Esophagus squamous epithelium (tissue), 5 donors: ENCODE measurements at regions not wholly inside any gene's neighbourhood (a gene's known extent, or its start where the extent isn't known, plus 50 kb on each side); places are given as distances from the start of the nearest gene placed in this dataset.

Source experiments
- DNase-seq: peaks from one replicate; lab custom pipeline; 2025; lab: John Stamatoyannopoulos, UW
- H3K27ac ChIP-seq, 4 donors: fragments of 200-600 bp; sonication (generic); one replicate each; pipeline ENCODE4 v1.5.1; 2016 to 2019; ENCODE audit warnings: mild to moderate bottlenecking in 1 of 4
- H3K27me3 ChIP-seq, 4 donors: fragments of 200-600 bp; sonication (generic); 1 replicate in 3 of 4; 2 replicates in 1 of 4; pipeline versions ENCODE4 v1.5.1 to v1.6.0; 2017 to 2021; ENCODE audit warnings: antibody characterized with exemption in 1 of 4
- H3K36me3 ChIP-seq, 3 donors: fragments of 200-600 bp; sonication (generic); one replicate each; pipeline ENCODE4 v1.5.1; 2016 to 2019
- H3K4me1 ChIP-seq, 3 donors: fragments of 200-600 bp; sonication (generic); one replicate each; pipeline ENCODE4 v1.5.1; 2017 to 2019
- H3K4me3 ChIP-seq, 4 donors: fragments of 200-600 bp; sonication (generic); 1 replicate in 3 of 4; 2 replicates in 1 of 4; pipeline ENCODE4 v1.5.1; 2016 to 2019; ENCODE audit warnings: mild to moderate bottlenecking in 2 of 4, moderate library complexity in 1 of 4
- H3K9me3 ChIP-seq, 3 donors: fragments of 200-600 bp; sonication (generic); one replicate each; pipeline ENCODE4 v1.5.1; 2016 to 2019
- POLR2A ChIP-seq, 4 donors: fragments of 450-650 bp; IDR thresholded peaks; one replicate each; pipeline ENCODE4 v1.6.1; 2017; ENCODE audit warnings: antibody characterized with exemption in 4 of 4, mild to moderate bottlenecking in 4 of 4, moderate library complexity in 3 of 4
- WGBS, 2 donors: methylation state at CpG; one replicate each; pipeline ENCODE4 v1.1.5; 2018; 5-methylcytosine and 5-hydroxymethylcytosine counted together
- intact Hi-C: fragments of 100-400 bp; cut with DNase I; formaldehyde crosslinking; loops from one replicate; pipeline ENCODE4 v1.15.0; 2022
- TF ChIP-seq, protein P1 (sequence below), 6 experiments: fragments of 450-650 bp in 4 of 6; fragments of 200-600 bp in 2 of 6; sonication (generic) in 2 of 6; IDR thresholded peaks; one replicate each; pipeline ENCODE4 v1.5.1; 2016 to 2019; ENCODE audit warnings: antibody characterized with exemption in 6 of 6, mild to moderate bottlenecking in 4 of 6, moderate library complexity in 4 of 6
- donor health status: DM: yes; HTN: yes; CAD: no.

DNA sequence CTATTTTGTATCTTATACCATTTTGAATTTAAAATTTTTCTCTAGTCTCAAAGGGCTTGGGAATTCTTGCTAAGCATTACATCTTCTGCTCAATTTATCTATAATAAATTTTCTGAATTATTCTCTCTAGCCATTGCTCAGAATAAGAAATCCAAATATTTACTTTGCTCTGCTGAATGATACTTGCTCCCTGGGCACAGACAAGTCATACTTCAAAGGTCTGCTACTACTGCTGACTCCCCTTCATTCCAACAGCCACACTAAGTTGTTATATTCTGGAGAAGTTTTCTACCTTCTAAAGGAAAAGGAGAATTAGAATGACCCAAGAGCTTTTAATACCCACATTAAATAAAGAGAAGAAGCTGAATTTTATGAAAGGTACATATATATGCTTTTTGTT is 460.3 kb upstream of the ZNF717 start:
- no peaks in the 10 kb centered on the region for H3K4me1 ChIP-seq
- no peaks in the 10 kb centered on the region for H3K36me3 ChIP-seq
- H3K9me3 ChIP-seq = no peaks in the 10 kb centered on the region
- intact Hi-C loops = no loop called here
- DNase-seq = no peak
- no peak overlapping the region for H3K4me3 ChIP-seq
- TF ChIP-seq, protein P1, sequence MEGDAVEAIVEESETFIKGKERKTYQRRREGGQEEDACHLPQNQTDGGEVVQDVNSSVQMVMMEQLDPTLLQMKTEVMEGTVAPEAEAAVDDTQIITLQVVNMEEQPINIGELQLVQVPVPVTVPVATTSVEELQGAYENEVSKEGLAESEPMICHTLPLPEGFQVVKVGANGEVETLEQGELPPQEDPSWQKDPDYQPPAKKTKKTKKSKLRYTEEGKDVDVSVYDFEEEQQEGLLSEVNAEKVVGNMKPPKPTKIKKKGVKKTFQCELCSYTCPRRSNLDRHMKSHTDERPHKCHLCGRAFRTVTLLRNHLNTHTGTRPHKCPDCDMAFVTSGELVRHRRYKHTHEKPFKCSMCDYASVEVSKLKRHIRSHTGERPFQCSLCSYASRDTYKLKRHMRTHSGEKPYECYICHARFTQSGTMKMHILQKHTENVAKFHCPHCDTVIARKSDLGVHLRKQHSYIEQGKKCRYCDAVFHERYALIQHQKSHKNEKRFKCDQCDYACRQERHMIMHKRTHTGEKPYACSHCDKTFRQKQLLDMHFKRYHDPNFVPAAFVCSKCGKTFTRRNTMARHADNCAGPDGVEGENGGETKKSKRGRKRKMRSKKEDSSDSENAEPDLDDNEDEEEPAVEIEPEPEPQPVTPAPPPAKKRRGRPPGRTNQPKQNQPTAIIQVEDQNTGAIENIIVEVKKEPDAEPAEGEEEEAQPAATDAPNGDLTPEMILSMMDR (IDR thresholded peaks at IDR 0.05) = no peak
- TF ChIP-seq POLR2A (IDR thresholded peaks at IDR 0.05) = no peak
- H3K27me3 ChIP-seq = no peaks in the 10 kb centered on the region
- no peak overlapping the region for H3K27ac ChIP-seq

DNA sequence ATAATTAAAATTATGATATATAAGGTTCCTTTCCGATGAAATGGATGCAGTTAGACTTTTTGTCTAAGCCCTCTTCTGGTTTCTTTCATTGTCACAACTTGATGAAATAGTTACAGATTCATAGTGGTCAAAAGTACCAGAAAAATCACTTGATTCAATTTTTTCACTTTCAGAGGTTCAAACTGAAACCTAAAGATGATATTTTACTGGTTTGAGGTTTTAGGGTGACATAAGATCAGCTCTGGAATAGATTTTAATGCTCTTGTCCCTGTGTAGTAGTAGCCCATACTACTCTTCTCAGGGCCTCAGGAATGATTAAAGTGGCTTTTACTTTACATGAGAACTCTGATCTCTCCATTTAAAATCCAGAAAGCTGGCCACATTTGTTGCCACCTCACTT is 479.1 kb upstream of the ZNF717 start:
- Histone ChIP-seq H3K9me3 (no peaks in the 10 kb centered on the region), H3K27ac (no peak overlapping the region), H3K4me1 (no peaks in the 10 kb centered on the region), H3K36me3 (no peaks in the 10 kb centered on the region), H3K27me3 (no peaks in the 10 kb centered on the region), H3K4me3 (no peak overlapping the region)
- WGBS, 2 donors = 86% methylated on average over 1 of the region's 1 CpG
- DNase-seq = no peak
- TF ChIP-seq, protein P1 (IDR thresholded peaks at IDR 0.05) = no peak
- no peak for TF ChIP-seq POLR2A (IDR thresholded peaks at IDR 0.05)
- intact Hi-C loops = no loop called here

DNA sequence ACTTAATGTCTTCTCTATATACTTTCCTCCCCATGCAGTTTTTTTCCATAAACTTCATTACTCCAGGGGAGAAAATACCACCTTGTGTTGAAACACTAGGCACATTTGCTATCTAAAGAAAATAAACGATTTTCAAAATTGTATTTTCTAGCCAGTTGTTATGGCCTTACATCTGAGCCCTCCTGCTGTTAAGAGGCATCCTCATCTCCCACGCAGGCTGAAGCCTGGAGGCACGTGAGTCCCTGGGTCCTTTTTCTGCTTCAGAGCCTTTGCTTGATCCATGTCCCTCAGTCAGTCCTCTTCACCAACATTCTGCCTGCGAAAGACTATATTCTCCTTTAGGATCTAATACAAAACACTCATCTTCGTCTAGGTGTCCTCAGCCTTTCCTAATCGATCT is 479.6 kb upstream of the ZNF717 start:
- Histone ChIP-seq H3K27ac (no peak overlapping the region), H3K4me3 (no peak overlapping the region), H3K9me3 (no peaks in the 10 kb centered on the region), H3K36me3 (no peaks in the 10 kb centered on the region), H3K27me3 (no peaks in the 10 kb centered on the region), H3K4me1 (no peaks in the 10 kb centered on the region)
- 67 to 69% methylated on average over 6 of the region's 6 CpGs for WGBS, 2 donors
- intact Hi-C loops = no loop called here
- TF ChIP-seq, protein P1 (IDR thresholded peaks at IDR 0.05) = no peak
- no peak for TF ChIP-seq POLR2A (IDR thresholded peaks at IDR 0.05)
- no peak for DNase-seq

DNA sequence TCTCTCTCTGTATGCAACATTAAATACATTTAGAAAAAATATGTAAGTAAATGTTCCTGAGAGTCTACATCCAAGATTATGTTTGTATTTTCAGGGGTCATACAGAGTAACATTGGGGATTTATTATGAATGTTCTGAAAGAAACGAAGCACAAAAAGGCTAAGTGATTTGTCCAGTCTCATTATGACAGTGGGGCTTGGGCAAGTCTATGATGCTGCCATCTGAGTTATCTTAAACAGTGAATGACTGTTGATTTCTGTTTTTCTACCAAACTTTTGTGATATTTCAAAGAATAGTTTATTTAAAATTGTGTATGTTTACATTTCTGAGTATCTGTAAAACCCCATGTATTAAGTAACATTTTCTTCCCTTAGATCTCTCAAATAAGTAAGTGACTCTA is 481.2 kb upstream of the ZNF717 start:
- no peaks in the 10 kb centered on the region for H3K27me3 ChIP-seq
- no peaks in the 10 kb centered on the region for H3K36me3 ChIP-seq
- DNase-seq = no peak
- H3K9me3 ChIP-seq = no peaks in the 10 kb centered on the region
- H3K27ac ChIP-seq = no peak overlapping the region
- no peaks in the 10 kb centered on the region for H3K4me1 ChIP-seq
- intact Hi-C loops = no loop called here
- WGBS, 2 donors = 18 to 35% methylated on average over 1 of the region's 1 CpG
- TF ChIP-seq POLR2A (IDR thresholded peaks at IDR 0.05) = no peak
- TF ChIP-seq, protein P1 (IDR thresholded peaks at IDR 0.05) = no peak
- no peak overlapping the region for H3K4me3 ChIP-seq

DNA sequence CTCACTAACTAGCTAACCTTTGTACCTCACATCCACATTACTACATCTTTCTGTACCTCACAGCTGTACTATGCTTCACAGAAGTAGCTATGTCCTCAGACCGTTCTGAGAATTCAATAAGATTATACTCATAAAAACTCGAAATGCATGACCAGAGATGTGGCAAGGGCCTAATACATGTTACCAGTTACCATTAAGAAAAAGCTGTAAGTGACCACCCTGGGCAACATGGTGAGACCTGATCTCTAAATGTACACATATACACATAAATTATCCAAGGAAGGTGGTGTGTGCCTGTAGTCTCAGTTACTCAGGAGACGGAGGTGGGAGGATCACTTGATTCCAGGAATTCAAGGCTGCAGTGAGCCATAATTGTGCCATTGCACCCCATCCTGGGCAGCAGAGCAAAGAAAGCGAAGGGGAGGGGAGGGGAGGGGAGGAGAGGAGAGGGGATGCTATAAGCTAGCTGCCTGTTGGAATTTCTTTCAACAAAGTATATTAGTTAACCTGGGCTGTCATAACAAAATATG is 482.6 kb upstream of the ZNF717 start:
- H3K9me3 ChIP-seq = no peaks in the 10 kb centered on the region
- no peaks in the 10 kb centered on the region for H3K27me3 ChIP-seq
- H3K27ac ChIP-seq = no peak overlapping the region
- no peak for DNase-seq
- H3K4me3 ChIP-seq = no peak overlapping the region
- H3K36me3 ChIP-seq = no peaks in the 10 kb centered on the region
- TF ChIP-seq, protein P1 (IDR thresholded peaks at IDR 0.05) = no peak
- no peak for TF ChIP-seq POLR2A (IDR thresholded peaks at IDR 0.05)
- no peaks in the 10 kb centered on the region for H3K4me1 ChIP-seq
- intact Hi-C loops = no loop called here
- WGBS, 2 donors = 59 to 78% methylated on average over 4 of the region's 4 CpGs
